ENCODE measurements at regions not wholly inside any gene's neighbourhood (a gene's known extent, or its start where the extent isn't known, plus 50 kb on each side); places are given as distances from the start of the nearest gene placed in this dataset.

DNA sequence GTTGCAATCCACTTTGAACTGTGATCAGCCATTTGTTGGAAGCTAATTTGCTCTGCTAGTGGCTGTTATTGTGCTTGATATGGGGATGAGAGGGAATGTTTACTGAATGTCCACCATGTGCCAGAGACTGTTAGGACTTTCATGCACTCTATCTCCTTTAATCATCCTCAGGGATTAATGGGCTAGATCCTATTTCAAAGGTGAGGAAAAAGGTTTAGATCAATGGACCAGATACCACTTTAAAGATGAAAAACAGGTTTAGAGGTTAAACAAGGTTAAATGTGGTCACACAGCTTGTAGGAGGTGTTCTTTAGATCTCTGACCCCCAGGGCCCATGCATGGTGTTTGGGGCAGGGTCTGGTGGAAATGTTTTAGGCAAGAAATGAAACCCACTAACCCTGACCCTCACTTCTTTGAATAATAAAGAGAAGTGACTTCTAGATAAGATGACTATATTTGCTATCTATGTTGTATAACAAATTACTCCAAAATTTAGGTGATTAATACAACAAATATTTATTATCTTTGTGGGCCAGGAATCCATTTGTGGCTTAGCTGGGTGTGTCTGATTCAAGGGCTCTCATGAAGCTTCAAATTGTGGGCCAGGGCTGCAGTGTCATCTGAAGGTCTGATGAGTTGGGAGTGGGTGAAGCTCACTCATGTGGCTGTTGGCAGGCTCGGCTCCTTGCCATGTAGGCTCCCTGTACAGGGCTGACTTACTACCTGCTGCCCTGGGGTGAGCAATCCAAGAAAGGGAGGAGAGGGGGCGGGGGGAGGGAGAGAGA is 127.8 kb upstream of the FOXA2 start:
- no peak overlapping the region for H3K4me2 ChIP-seq

More for the DNA sequence above, 127.8 kb upstream of the FOXA2 start:
- Histone ChIP-seq H4K20me1 (ENCODE audit: insufficient read depth) (no peaks in the 10 kb centered on the region), H3K27me3 (ENCODE audit: insufficient read depth) (0 out of 2 replicates have a peak, but pooled peaks cover 4% of the 10 kb centered on the region), H3K79me2 (ENCODE audit: insufficient read depth) (no peaks in the 10 kb centered on the region), H3K9me3 (no peaks in the 10 kb centered on the region), H3K27ac (ENCODE audit: low read depth in 2 of 2, low read length in 1 of 2) (no peak overlapping the region), H3F3A (replicated peaks; ENCODE audit: insufficient read depth) (no peaks in the 10 kb centered on the region), H2AFZ (ENCODE audit: low read depth) (no peak overlapping the region), H3K9me2 (no peaks in the 10 kb centered on the region), H3K9ac (no peak overlapping the region), H3K4me1 (ENCODE audit: control insufficient read depth in 1 of 2, insufficient read depth in 2 of 2, low read depth in 1 of 2, low read length in 1 of 2) (no peaks in the 10 kb centered on the region), H3K4me3 (ENCODE audit: low read depth in 2 of 2, low read length in 1 of 2) (no peak overlapping the region), H3K36me3 (replicated peaks in 1 of 2; ENCODE audit: control insufficient read depth in 1 of 2, insufficient read depth in 2 of 2, low read length in 1 of 2) (no peaks in the 10 kb centered on the region)
- TF ChIP-seq ZBTB33 (IDR thresholded peaks at IDR 0.05; ENCODE audit: borderline replicate concordance, low read depth): no peak
- TF ChIP-seq, protein P1, sequence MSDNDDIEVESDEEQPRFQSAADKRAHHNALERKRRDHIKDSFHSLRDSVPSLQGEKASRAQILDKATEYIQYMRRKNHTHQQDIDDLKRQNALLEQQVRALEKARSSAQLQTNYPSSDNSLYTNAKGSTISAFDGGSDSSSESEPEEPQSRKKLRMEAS (IDR thresholded peaks at IDR 0.05; ENCODE audit: low read depth): no peak
- TF ChIP-seq REST (IDR thresholded peaks at IDR 0.05; ENCODE audit: low read depth, low read length): no peak
- no peak for TF ChIP-seq NRF1 (IDR thresholded peaks at IDR 0.05; ENCODE audit: low read depth, low read length)
- no peak for TF ChIP-seq SMC3 (IDR thresholded peaks at IDR 0.05; ENCODE audit: low read depth, low read length)
- TF ChIP-seq, protein P2, sequence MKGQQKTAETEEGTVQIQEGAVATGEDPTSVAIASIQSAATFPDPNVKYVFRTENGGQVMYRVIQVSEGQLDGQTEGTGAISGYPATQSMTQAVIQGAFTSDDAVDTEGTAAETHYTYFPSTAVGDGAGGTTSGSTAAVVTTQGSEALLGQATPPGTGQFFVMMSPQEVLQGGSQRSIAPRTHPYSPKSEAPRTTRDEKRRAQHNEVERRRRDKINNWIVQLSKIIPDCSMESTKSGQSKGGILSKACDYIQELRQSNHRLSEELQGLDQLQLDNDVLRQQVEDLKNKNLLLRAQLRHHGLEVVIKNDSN (IDR thresholded peaks at IDR 0.05; ENCODE audit: borderline replicate concordance, low read depth): no peak
- no peak for TF ChIP-seq ELF1 (IDR thresholded peaks at IDR 0.05)
- TF ChIP-seq NFIC (IDR thresholded peaks at IDR 0.05; ENCODE audit: borderline replicate concordance): no peak
- TF ChIP-seq FOXJ3 (CRISPR knock-in tag; IDR thresholded peaks at IDR 0.05): no peak
- no peak for TF ChIP-seq USF2 (IDR thresholded peaks at IDR 0.05; ENCODE audit: borderline replicate concordance, low read depth, low read length)
- no peak for TF ChIP-seq MEF2A (IDR thresholded peaks at IDR 0.05; ENCODE audit: borderline replicate concordance, low read depth)
- no peak for TF ChIP-seq POLR2AphosphoS5 (IDR thresholded peaks at IDR 0.05; ENCODE audit: low read depth, low read length)
- no peak for TF ChIP-seq JUND (IDR thresholded peaks at IDR 0.05)
- TF ChIP-seq, protein P3, sequence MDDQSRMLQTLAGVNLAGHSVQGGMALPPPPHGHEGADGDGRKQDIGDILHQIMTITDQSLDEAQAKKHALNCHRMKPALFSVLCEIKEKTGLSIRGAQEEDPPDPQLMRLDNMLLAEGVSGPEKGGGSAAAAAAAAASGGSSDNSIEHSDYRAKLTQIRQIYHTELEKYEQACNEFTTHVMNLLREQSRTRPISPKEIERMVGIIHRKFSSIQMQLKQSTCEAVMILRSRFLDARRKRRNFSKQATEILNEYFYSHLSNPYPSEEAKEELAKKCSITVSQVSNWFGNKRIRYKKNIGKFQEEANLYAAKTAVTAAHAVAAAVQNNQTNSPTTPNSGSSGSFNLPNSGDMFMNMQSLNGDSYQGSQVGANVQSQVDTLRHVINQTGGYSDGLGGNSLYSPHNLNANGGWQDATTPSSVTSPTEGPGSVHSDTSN (IDR thresholded peaks at IDR 0.05): no peak
- ChIA-PET CTCF (no interaction called here), POLR2A (no interaction called here)
- no peak for DNase-seq
- 3% methylated on average over 2 of the region's 2 CpGs for WGBS (ENCODE audit: low lambda C conversion rate)

Data from SK-N-SH (cell line).